ENCODE measurements at regions not wholly inside any gene's neighbourhood (a gene's known extent, or its start where the extent isn't known, plus 50 kb on each side); places are given as distances from the start of the nearest gene placed in this dataset.

DNA sequence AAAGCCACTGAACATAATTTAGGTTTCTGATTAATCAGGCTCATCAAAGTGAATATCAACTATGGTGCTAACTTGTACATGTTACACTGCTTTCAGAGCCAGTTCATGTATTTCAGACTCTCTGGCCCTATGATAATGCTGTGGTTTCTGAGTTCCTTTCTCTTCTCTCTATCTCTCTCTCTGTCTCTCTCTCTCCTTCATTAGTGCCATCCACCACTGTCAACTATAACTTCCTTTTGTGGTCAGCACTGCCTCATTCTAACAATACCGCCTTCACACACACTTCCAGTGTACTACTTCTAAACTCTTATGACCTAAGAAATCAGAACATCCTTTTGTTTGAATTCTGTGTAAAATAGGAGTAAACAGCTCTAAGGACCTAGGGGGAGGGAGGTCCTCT, 907.1 kb downstream of the RPA4 start:
- DNase-seq (no peak), ATAC-seq (no peak)
- no peak for TF ChIP-seq CTCF (IDR thresholded peaks at IDR 0.05)
- Histone ChIP-seq H3K9me3 (no peaks in the 10 kb centered on the region), H3K4me1 (ENCODE audit: low read depth) (no peaks in the 10 kb centered on the region), H3K4me3 (no peak overlapping the region), H3K36me3 (ENCODE audit: low read depth) (no peaks in the 10 kb centered on the region)
- intact Hi-C loops (cut with DNase I, micrococcal nuclease) = no loop called here

- intact Hi-C loops (cut with DNase I, micrococcal nuclease) = no loop called here
- Histone ChIP-seq H3K4me1 (ENCODE audit: low read depth) (no peaks in the 10 kb centered on the region), H3K4me3 (no peak overlapping the region), H3K9me3 (no peaks in the 10 kb centered on the region), H3K36me3 (ENCODE audit: low read depth) (no peaks in the 10 kb centered on the region)
- no peak for TF ChIP-seq CTCF (IDR thresholded peaks at IDR 0.05)
- DNase-seq (no peak), ATAC-seq (no peak)
These were observed 913.4 kb downstream of the RPA4 start for GRCh38 chrX:97797076-97797475.

- no peak for TF ChIP-seq CTCF (IDR thresholded peaks at IDR 0.05)
- ATAC-seq (no peak), DNase-seq (no peak)
- no peaks in the 10 kb centered on the region for H3K36me3 ChIP-seq (ENCODE audit: low read depth)
- no peaks in the 10 kb centered on the region for H3K4me1 ChIP-seq (ENCODE audit: low read depth)
- H3K9me3 ChIP-seq = no peaks in the 10 kb centered on the region
- H3K4me3 ChIP-seq = no peak overlapping the region
- intact Hi-C loops (cut with DNase I, micrococcal nuclease) = no loop called here
These were observed 922.5 kb downstream of the RPA4 start for GRCh38 chrX:97806238-97806637.

DNA sequence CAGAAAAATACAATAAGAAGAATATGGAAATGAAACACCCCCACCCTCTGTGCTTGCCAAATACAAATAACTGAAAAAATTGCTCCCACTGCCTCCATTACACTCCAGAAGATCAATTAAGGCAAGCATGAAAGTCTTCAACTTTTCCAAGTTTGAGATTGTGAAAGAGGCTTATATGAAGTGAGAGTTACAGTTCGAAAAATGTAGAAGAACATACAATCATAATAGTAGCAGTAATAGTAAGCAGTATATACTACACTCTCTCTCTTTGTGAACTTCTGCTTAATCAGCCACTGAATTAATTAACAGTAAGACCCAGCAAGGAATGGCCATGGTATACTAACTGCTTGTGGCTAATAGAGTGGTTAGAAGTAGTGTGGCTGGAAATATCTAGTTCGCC, 923.2 kb downstream of the RPA4 start:
- intact Hi-C loops (cut with DNase I, micrococcal nuclease) = no loop called here
- DNase-seq = no peak
- H3K4me3 ChIP-seq = no peak overlapping the region
- no peak for ATAC-seq
- no peak for TF ChIP-seq CTCF (IDR thresholded peaks at IDR 0.05)
- no peaks in the 10 kb centered on the region for H3K36me3 ChIP-seq (ENCODE audit: low read depth)
- H3K4me1 ChIP-seq (ENCODE audit: low read depth) = no peaks in the 10 kb centered on the region
- H3K9me3 ChIP-seq = no peaks in the 10 kb centered on the region

- DNase-seq (no peak), ATAC-seq (no peak)
- no peaks in the 10 kb centered on the region for H3K4me1 ChIP-seq (ENCODE audit: low read depth)
- intact Hi-C loops (cut with DNase I, micrococcal nuclease) = no loop called here
- H3K9me3 ChIP-seq = no peaks in the 10 kb centered on the region
- H3K4me3 ChIP-seq = no peak overlapping the region
- H3K36me3 ChIP-seq (ENCODE audit: low read depth) = no peaks in the 10 kb centered on the region
- TF ChIP-seq CTCF (IDR thresholded peaks at IDR 0.05) = no peak
These were observed 936.5 kb downstream of the RPA4 start for GRCh38 chrX:97820170-97820569.

DNA sequence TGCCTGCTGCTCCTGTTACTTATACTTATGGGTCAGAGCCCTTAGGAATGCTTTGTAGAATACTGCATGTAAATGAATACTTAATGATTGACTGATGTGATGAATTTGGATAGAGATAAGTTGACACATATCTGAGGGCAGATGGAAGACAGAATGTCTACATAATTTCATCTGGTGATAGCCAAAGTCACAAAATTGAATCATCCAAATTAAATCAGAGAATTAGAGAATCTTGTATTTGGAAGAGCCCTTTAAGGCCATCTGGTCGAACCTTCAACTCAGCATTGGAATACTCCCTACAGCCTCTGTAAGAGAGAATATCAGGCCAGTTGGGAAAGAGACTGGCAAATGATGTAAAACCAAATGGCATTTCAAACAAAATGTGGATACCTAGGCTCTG, 944.8 kb downstream of the RPA4 start:
- intact Hi-C loops (cut with DNase I, micrococcal nuclease) = no loop called here
- H3K36me3 ChIP-seq (ENCODE audit: low read depth) = no peaks in the 10 kb centered on the region
- TF ChIP-seq CTCF (IDR thresholded peaks at IDR 0.05) = no peak
- no peaks in the 10 kb centered on the region for H3K4me1 ChIP-seq (ENCODE audit: low read depth)
- H3K9me3 ChIP-seq = no peaks in the 10 kb centered on the region
- no peak overlapping the region for H3K4me3 ChIP-seq
- no peak for ATAC-seq
- no peak for DNase-seq
